Activated naive CD4-positive, alpha-beta T cell treated with anti-CD3 and anti-CD28 coated beads, Interleukin-2, amount 10 ng/mL, durations not matched to agents 7 days and 5 days (primary cell): ENCODE measurements at regions not wholly inside any gene's neighbourhood (a gene's known extent, or its start where the extent isn't known, plus 50 kb on each side); places are given as distances from the start of the nearest gene placed in this dataset.

Experiments
- CTCF ChIA-PET: fragments of 350-600 bp; sonication (Branson Sonifier 250); formaldehyde crosslinking; loops from one replicate; lab custom pipeline; 2021; ENCODE audit warnings: antibody characterized with exemption; lab: Charles Lee
- DNase-seq: peaks from one replicate; pipeline ENCODE4 v3.0.0-alpha.2; 2020
- H3K27ac Mint-ChIP-seq: one replicate; pipeline ENCODE4 v1.8.0; 2021; ENCODE audit warnings: mild to moderate bottlenecking, moderate library complexity, mixed read lengths
- H3K27me3 Mint-ChIP-seq: one replicate; pipeline ENCODE4 v1.8.0; 2021; ENCODE audit warnings: mild to moderate bottlenecking, mixed read lengths
- H3K36me3 Mint-ChIP-seq: one replicate; pipeline ENCODE4 v1.8.0; 2021; ENCODE audit warnings: mixed read lengths
- H3K4me1 Mint-ChIP-seq: one replicate; pipeline ENCODE4 v1.8.0; 2021; ENCODE audit warnings: mixed read lengths
- H3K4me3 Mint-ChIP-seq: one replicate; pipeline ENCODE4 v1.8.0; 2021; ENCODE audit warnings: mild to moderate bottlenecking, moderate library complexity, mixed read lengths
- H3K9me3 Mint-ChIP-seq: one replicate; pipeline ENCODE4 v1.8.0; 2021; ENCODE audit warnings: mixed read lengths

GRCh38 chr10:28939281-28940157 lies 262.2 kb downstream of the BAMBI start:
- no peak for DNase-seq
- H3K4me3 Mint-ChIP-seq, result no peak overlapping the region
- CTCF ChIA-PET, result no interaction called here
- H3K4me1 Mint-ChIP-seq, result no peaks in the 10 kb centered on the region
- H3K27ac Mint-ChIP-seq, result no peak overlapping the region
- no peaks in the 10 kb centered on the region for H3K9me3 Mint-ChIP-seq
- H3K27me3 Mint-ChIP-seq, result no peaks in the 10 kb centered on the region
- H3K36me3 Mint-ChIP-seq, result no peaks in the 10 kb centered on the region

- H3K4me1 Mint-ChIP-seq, result no peaks in the 10 kb centered on the region
- CTCF ChIA-PET, result no interaction called here
- H3K4me3 Mint-ChIP-seq, result no peak overlapping the region
- no peaks in the 10 kb centered on the region for H3K36me3 Mint-ChIP-seq
- no peak overlapping the region for H3K27ac Mint-ChIP-seq
- no peak for DNase-seq
- no peaks in the 10 kb centered on the region for H3K27me3 Mint-ChIP-seq
- no peaks in the 10 kb centered on the region for H3K9me3 Mint-ChIP-seq
Measured at GRCh38 chr10:28940158-28940888, 263.0 kb downstream of the BAMBI start.

GRCh38 chr10:28942012-28942411 lies 264.7 kb downstream of the BAMBI start:
- H3K27me3 Mint-ChIP-seq, result no peaks in the 10 kb centered on the region
- no peaks in the 10 kb centered on the region for H3K36me3 Mint-ChIP-seq
- no peaks in the 10 kb centered on the region for H3K4me1 Mint-ChIP-seq
- no peaks in the 10 kb centered on the region for H3K9me3 Mint-ChIP-seq
- CTCF ChIA-PET, result no interaction called here
- H3K27ac Mint-ChIP-seq, result no peak overlapping the region
- no peak for DNase-seq
- no peak overlapping the region for H3K4me3 Mint-ChIP-seq

- Mint-ChIP-seq H3K27me3 (no peaks in the 10 kb centered on the region), H3K4me3 (no peak overlapping the region), H3K9me3 (no peaks in the 10 kb centered on the region), H3K4me1 (no peaks in the 10 kb centered on the region), H3K36me3 (no peaks in the 10 kb centered on the region), H3K27ac (no peak overlapping the region)
- no peak for DNase-seq
- CTCF ChIA-PET, result no interaction called here
Measured at GRCh38 chr10:28945959-28946358, 268.6 kb downstream of the BAMBI start.

GRCh38 chr10:28946479-28946878 lies 269.2 kb downstream of the BAMBI start:
- no peaks in the 10 kb centered on the region for H3K36me3 Mint-ChIP-seq
- CTCF ChIA-PET, result no interaction called here
- H3K27ac Mint-ChIP-seq, result no peak overlapping the region
- no peak overlapping the region for H3K4me3 Mint-ChIP-seq
- no peaks in the 10 kb centered on the region for H3K4me1 Mint-ChIP-seq
- no peaks in the 10 kb centered on the region for H3K9me3 Mint-ChIP-seq
- no peaks in the 10 kb centered on the region for H3K27me3 Mint-ChIP-seq
- DNase-seq, result no peak

GRCh38 chr10:28947171-28947570 lies 269.9 kb downstream of the BAMBI start:
- Mint-ChIP-seq H3K36me3 (no peaks in the 10 kb centered on the region), H3K27ac (no peak overlapping the region), H3K4me3 (no peak overlapping the region), H3K4me1 (no peaks in the 10 kb centered on the region), H3K27me3 (no peaks in the 10 kb centered on the region), H3K9me3 (no peaks in the 10 kb centered on the region)
- no peak for DNase-seq
- CTCF ChIA-PET, result no interaction called here

- Mint-ChIP-seq H3K36me3 (no peaks in the 10 kb centered on the region), H3K4me3 (no peak overlapping the region), H3K27ac (no peak overlapping the region), H3K4me1 (no peaks in the 10 kb centered on the region), H3K9me3 (no peaks in the 10 kb centered on the region), H3K27me3 (no peaks in the 10 kb centered on the region)
- CTCF ChIA-PET, result no interaction called here
- no peak for DNase-seq
Measured at GRCh38 chr10:28948046-28948445, 270.7 kb downstream of the BAMBI start.

GRCh38 chr10:28949005-28950004 lies 272.0 kb downstream of the BAMBI start:
- H3K27ac Mint-ChIP-seq, result no peak overlapping the region
- CTCF ChIA-PET, result no interaction called here
- no peak for DNase-seq
- H3K27me3 Mint-ChIP-seq, result no peaks in the 10 kb centered on the region
- no peaks in the 10 kb centered on the region for H3K4me1 Mint-ChIP-seq
- no peaks in the 10 kb centered on the region for H3K9me3 Mint-ChIP-seq
- H3K4me3 Mint-ChIP-seq, result no peak overlapping the region
- H3K36me3 Mint-ChIP-seq, result no peaks in the 10 kb centered on the region

- Mint-ChIP-seq H3K27ac (no peak overlapping the region), H3K4me1 (no peaks in the 10 kb centered on the region), H3K27me3 (no peaks in the 10 kb centered on the region), H3K36me3 (no peaks in the 10 kb centered on the region), H3K4me3 (no peak overlapping the region), H3K9me3 (no peaks in the 10 kb centered on the region)
- CTCF ChIA-PET, result no interaction called here
- DNase-seq, result no peak
Measured at GRCh38 chr10:28951484-28951883, 274.2 kb downstream of the BAMBI start.

GRCh38 chr10:28952523-28952922 lies 275.2 kb downstream of the BAMBI start:
- no peaks in the 10 kb centered on the region for H3K9me3 Mint-ChIP-seq
- no peak for DNase-seq
- CTCF ChIA-PET, result no interaction called here
- no peaks in the 10 kb centered on the region for H3K36me3 Mint-ChIP-seq
- no peaks in the 10 kb centered on the region for H3K27me3 Mint-ChIP-seq
- H3K4me3 Mint-ChIP-seq, result no peak overlapping the region
- no peak overlapping the region for H3K27ac Mint-ChIP-seq
- H3K4me1 Mint-ChIP-seq, result no peaks in the 10 kb centered on the region

GRCh38 chr10:28954211-28954610 lies 276.9 kb downstream of the BAMBI start:
- CTCF ChIA-PET, result no interaction called here
- H3K27me3 Mint-ChIP-seq, result no peaks in the 10 kb centered on the region
- no peak for DNase-seq
- no peaks in the 10 kb centered on the region for H3K4me1 Mint-ChIP-seq
- no peak overlapping the region for H3K4me3 Mint-ChIP-seq
- no peaks in the 10 kb centered on the region for H3K9me3 Mint-ChIP-seq
- no peak overlapping the region for H3K27ac Mint-ChIP-seq
- no peaks in the 10 kb centered on the region for H3K36me3 Mint-ChIP-seq

GRCh38 chr10:28958468-28958867 lies 281.1 kb downstream of the BAMBI start:
- no peaks in the 10 kb centered on the region for H3K9me3 Mint-ChIP-seq
- H3K4me1 Mint-ChIP-seq, result no peaks in the 10 kb centered on the region
- no peaks in the 10 kb centered on the region for H3K36me3 Mint-ChIP-seq
- H3K27me3 Mint-ChIP-seq, result no peaks in the 10 kb centered on the region
- CTCF ChIA-PET, result no interaction called here
- no peak overlapping the region for H3K27ac Mint-ChIP-seq
- H3K4me3 Mint-ChIP-seq, result no peak overlapping the region
- DNase-seq, result no peak

- CTCF ChIA-PET, result no interaction called here
- H3K4me1 Mint-ChIP-seq, result no peaks in the 10 kb centered on the region
Measured at GRCh38 chr10:28959850-28960501, 282.7 kb downstream of the BAMBI start.

GRCh38 chr10:28962768-28963167 lies 285.4 kb downstream of the BAMBI start:
- Mint-ChIP-seq H3K36me3 (no peaks in the 10 kb centered on the region), H3K9me3 (no peaks in the 10 kb centered on the region), H3K27me3 (no peaks in the 10 kb centered on the region), H3K27ac (no peak overlapping the region), H3K4me3 (no peak overlapping the region), H3K4me1 (no peaks in the 10 kb centered on the region)
- DNase-seq, result no peak
- CTCF ChIA-PET, result interaction anchor here (0.9 kb wide), 1 partner anchor 299 kb away, joined by 3 read pairs; no protein-coding TSS in a partner anchor

More at GRCh38 chr10:28959850-28960501, 282.7 kb downstream of the BAMBI start:
- Mint-ChIP-seq H3K27me3 (no peaks in the 10 kb centered on the region), H3K9me3 (no peaks in the 10 kb centered on the region), H3K36me3 (no peaks in the 10 kb centered on the region), H3K27ac (no peak overlapping the region), H3K4me3 (no peak overlapping the region)
- DNase-seq, result no peak
